ENCODE measurements at regions not wholly inside any gene's neighbourhood (a gene's known extent, or its start where the extent isn't known, plus 50 kb on each side); places are given as distances from the start of the nearest gene placed in this dataset.

DNA sequence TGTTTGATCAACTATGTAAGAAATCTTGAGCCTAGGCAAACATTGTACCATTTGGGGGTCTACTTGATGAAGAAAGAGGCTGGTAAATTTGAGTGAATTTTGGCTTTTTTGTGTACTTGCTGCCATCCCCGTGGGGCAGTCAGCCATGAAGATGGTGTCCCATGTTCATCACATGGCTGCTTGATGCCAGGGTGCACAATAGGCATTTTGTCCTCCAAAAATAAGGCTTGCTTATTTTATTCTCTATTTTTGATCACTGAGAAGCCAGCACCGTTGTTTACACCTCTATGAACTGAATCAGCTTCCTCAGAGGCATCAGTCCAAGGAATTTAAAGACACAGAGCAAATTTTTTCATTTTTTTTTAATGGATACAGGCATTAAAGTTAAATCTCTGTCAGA, 1195.7 kb downstream of the AMY1C start:
- ATAC-seq (ENCODE audit: low read depth) (no peak), DNase-seq (no peak)
- H3K27ac Mint-ChIP-seq, result no peak overlapping the region
- no peak overlapping the region for H3K4me3 Mint-ChIP-seq
- no peaks in the 10 kb centered on the region for H3K4me1 Mint-ChIP-seq
- ChIA-PET POLR2A (no interaction called here), CTCF (no interaction called here)
- peaks cover 8% of the 10 kb centered on the region for H3K9me3 Mint-ChIP-seq
- intact Hi-C loops (cut with micrococcal nuclease), result no loop called here
- TF ChIP-seq, protein P1, sequence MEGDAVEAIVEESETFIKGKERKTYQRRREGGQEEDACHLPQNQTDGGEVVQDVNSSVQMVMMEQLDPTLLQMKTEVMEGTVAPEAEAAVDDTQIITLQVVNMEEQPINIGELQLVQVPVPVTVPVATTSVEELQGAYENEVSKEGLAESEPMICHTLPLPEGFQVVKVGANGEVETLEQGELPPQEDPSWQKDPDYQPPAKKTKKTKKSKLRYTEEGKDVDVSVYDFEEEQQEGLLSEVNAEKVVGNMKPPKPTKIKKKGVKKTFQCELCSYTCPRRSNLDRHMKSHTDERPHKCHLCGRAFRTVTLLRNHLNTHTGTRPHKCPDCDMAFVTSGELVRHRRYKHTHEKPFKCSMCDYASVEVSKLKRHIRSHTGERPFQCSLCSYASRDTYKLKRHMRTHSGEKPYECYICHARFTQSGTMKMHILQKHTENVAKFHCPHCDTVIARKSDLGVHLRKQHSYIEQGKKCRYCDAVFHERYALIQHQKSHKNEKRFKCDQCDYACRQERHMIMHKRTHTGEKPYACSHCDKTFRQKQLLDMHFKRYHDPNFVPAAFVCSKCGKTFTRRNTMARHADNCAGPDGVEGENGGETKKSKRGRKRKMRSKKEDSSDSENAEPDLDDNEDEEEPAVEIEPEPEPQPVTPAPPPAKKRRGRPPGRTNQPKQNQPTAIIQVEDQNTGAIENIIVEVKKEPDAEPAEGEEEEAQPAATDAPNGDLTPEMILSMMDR (IDR thresholded peaks at IDR 0.05), result no peak
- H3K36me3 Mint-ChIP-seq (ENCODE audit: low read depth), result no peaks in the 10 kb centered on the region
- no peaks in the 10 kb centered on the region for H3K27me3 Mint-ChIP-seq

DNA sequence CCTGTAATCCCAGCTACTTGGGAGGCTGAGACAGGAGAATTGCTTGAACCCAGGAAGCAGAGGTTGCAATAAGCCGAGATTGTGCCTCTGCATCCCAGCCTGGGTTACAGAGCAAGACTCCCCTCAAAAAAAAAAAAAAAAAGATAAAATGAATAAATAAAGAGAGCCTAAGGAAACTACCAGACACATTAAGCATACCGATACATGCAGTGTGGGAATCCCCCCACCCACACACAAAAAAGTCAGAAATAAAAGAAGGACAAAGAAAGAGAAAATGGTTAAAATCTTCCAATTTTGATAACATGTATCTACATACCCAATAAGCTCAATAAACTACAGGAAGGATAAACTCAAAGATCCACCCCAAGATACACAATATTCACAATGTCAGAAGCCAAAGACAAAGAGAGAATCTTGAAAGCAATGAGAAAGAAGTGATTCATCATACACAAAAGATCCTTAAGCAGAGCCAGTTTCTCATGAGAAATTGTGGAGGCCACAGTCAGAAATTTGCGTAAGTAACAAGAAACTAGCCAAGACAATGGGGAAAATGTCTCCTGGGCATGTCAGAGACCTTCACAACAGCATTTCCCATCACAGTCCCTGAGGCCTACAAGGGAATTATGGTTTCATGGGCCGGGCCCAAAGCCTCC, 1197.0 kb downstream of the AMY1C start:
- CTCF ChIA-PET, result no interaction called here

DNA sequence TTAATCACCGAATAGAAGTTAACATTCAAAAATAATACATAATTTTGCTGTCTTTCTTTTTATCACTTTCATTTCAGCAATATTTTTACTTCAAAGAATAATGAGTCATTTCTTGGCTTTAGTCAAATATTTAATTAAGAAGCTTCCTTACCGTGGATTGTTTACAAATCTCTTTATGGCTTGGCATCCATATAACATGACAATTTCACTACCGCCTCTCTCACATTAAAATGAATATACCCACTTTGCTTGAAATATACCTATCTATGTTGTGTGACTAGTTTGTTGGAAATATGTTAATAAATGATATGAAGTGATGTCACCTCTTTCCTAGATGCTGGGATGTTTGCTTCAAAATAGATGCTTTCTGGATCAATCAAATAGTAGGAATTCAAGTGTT, 1203.9 kb downstream of the AMY1C start:
- Mint-ChIP-seq H3K36me3 (ENCODE audit: low read depth) (no peaks in the 10 kb centered on the region), H3K27me3 (no peaks in the 10 kb centered on the region), H3K27ac (no peak overlapping the region), H3K4me3 (no peak overlapping the region), H3K9me3 (peaks cover 1% of the 10 kb centered on the region), H3K4me1 (no peaks in the 10 kb centered on the region)
- ATAC-seq (ENCODE audit: low read depth) (no peak), DNase-seq (no peak)
- CTCF ChIA-PET, result no interaction called here
- TF ChIP-seq, protein P1 (IDR thresholded peaks at IDR 0.05), result no peak
- intact Hi-C loops (cut with micrococcal nuclease), result no loop called here
- POLR2A ChIA-PET, result no interaction called here

More for the DNA sequence above, 1197.0 kb downstream of the AMY1C start:
- no peak for ATAC-seq (ENCODE audit: low read depth)
- TF ChIP-seq, protein P1 (IDR thresholded peaks at IDR 0.05), result no peak
- Mint-ChIP-seq H3K27ac (no peak overlapping the region), H3K36me3 (ENCODE audit: low read depth) (no peaks in the 10 kb centered on the region), H3K9me3 (peaks cover 8% of the 10 kb centered on the region), H3K4me1 (no peaks in the 10 kb centered on the region), H3K4me3 (no peak overlapping the region), H3K27me3 (no peaks in the 10 kb centered on the region)
- intact Hi-C loops (cut with micrococcal nuclease), result no loop called here
- POLR2A ChIA-PET, result no interaction called here
- no peak for DNase-seq

DNA sequence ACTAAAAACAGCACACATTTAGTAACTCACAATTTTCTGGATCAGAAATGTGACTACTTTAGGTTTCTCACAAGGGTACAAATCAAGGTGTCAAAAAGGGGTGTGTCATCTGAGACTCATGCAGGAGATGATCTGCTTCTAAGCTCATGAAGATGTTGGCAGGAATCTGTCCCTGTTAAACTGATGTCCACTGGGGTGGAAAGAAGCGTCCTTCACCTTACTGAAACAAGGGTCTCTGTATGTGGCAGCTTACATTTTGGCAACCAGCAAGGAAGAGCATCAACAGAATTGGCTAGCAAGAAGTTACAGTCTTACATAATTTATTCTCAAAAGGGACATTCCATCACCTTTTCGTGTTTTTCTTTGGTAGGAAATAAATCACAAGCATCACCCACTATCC, 1223.8 kb downstream of the AMY1C start:
- ChIA-PET POLR2A (no interaction called here), CTCF (no interaction called here)
- TF ChIP-seq, protein P1 (IDR thresholded peaks at IDR 0.05), result no peak
- Mint-ChIP-seq H3K27me3 (no peaks in the 10 kb centered on the region), H3K4me3 (no peak overlapping the region), H3K27ac (no peak overlapping the region), H3K4me1 (no peaks in the 10 kb centered on the region), H3K9me3 (no peaks in the 10 kb centered on the region), H3K36me3 (ENCODE audit: low read depth) (no peaks in the 10 kb centered on the region)
- intact Hi-C loops (cut with micrococcal nuclease), result no loop called here
- DNase-seq, result no peak
- ATAC-seq (ENCODE audit: low read depth), result no peak

DNA sequence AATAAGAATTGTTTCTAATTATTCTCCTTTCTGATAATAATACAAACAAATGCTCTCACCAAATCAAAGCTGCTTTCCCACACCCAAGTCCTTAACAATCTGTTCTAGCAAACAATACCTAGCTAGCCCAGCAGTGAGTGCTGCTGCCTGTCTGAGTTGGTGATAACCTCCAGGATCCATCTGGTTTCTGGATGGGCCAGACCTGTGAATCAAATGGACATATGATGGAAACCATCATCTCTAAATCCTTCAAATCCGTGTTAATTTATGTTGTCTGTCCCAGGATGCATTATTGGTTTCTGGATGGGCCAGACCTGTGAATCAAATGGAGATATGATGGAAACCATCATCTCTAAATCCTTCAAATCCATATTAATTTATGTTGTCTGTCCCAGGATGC, 1230.0 kb downstream of the AMY1C start:
- Mint-ChIP-seq H3K27me3 (no peaks in the 10 kb centered on the region), H3K4me1 (no peaks in the 10 kb centered on the region), H3K4me3 (no peak overlapping the region), H3K27ac (no peak overlapping the region), H3K36me3 (ENCODE audit: low read depth) (no peaks in the 10 kb centered on the region), H3K9me3 (peaks cover 3% of the 10 kb centered on the region)
- intact Hi-C loops (cut with micrococcal nuclease), result loop anchor here (5.0 kb wide), 1 partner anchor 152 kb away; no protein-coding TSS in a partner anchor
- TF ChIP-seq, protein P1 (IDR thresholded peaks at IDR 0.05), result no peak
- ChIA-PET CTCF (no interaction called here), POLR2A (no interaction called here)
- no peak for ATAC-seq (ENCODE audit: low read depth)
- no peak for DNase-seq

Measured in activated B cell treated with CpG ODN at 0.5 μM for 24 hours (primary cell).